Choroid plexus epithelial cell (primary cell): ENCODE measurements at regions not wholly inside any gene's neighbourhood (a gene's known extent, or its start where the extent isn't known, plus 50 kb on each side); places are given as distances from the start of the nearest gene placed in this dataset.

Experiments
- DNase-seq: peaks from one replicate; pipeline ENCODE4 v3.0.0-alpha.2; 2010; ENCODE audit warnings: low read depth
- H3K4me3 ChIP-seq: 2 replicates; pipeline ENCODE4 v1.5.1; 2011; ENCODE audit warnings: low read depth, mild to moderate bottlenecking, control low read depth, low read length, moderate library complexity
- TF ChIP-seq, protein P1 (sequence below): conservative IDR thresholded peaks from 2 replicates; pipeline ENCODE4 v1.5.1; 2011; ENCODE audit warnings: low read depth, mild to moderate bottlenecking, control low read depth, inconsistent platforms, low read length, moderate library complexity

DNA sequence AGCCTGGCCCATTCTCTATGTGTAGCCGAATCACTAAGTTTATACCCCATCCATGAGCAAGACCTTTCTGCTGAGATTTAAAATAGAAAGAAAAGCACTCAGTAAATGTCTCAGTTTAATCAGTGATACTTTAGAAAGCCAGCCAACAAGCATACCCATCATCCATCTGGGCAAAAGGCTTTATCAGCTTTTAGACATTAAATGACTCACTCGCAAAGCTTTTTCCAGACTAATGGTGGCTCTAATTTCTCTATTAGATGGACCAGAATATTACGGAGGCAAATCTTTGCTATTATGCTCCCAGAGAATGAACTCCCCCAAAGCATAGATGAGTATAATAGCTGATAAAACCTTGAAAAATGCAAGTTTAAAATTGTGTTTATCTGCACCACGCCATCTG, 727.8 kb downstream of the GBE1 start:
- no peak for DNase-seq
- H3K4me3 ChIP-seq: no peak overlapping the region
- TF ChIP-seq, protein P1, sequence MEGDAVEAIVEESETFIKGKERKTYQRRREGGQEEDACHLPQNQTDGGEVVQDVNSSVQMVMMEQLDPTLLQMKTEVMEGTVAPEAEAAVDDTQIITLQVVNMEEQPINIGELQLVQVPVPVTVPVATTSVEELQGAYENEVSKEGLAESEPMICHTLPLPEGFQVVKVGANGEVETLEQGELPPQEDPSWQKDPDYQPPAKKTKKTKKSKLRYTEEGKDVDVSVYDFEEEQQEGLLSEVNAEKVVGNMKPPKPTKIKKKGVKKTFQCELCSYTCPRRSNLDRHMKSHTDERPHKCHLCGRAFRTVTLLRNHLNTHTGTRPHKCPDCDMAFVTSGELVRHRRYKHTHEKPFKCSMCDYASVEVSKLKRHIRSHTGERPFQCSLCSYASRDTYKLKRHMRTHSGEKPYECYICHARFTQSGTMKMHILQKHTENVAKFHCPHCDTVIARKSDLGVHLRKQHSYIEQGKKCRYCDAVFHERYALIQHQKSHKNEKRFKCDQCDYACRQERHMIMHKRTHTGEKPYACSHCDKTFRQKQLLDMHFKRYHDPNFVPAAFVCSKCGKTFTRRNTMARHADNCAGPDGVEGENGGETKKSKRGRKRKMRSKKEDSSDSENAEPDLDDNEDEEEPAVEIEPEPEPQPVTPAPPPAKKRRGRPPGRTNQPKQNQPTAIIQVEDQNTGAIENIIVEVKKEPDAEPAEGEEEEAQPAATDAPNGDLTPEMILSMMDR: no peak

DNA sequence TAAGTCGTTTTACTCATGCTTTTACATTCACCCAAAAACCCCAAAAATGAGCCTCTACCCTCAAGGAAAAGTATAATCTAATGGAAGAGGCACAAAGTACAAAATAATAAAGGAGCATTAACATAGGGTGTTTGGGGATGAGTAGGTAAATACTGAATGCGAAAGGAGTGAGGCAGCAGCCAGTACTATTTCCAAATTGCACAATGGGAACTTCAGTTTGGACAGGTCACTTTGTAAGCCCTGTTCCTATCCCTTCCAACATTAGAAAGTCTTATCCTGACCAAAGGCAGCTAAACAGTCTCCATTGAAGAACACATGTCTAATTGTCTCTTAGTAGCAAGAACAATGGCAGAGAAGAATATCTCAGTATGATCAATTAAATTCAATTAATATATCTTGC, 728.3 kb downstream of the GBE1 start:
- no peak for DNase-seq
- TF ChIP-seq, protein P1: no peak
- no peak overlapping the region for H3K4me3 ChIP-seq

- H3K4me3 ChIP-seq: no peak overlapping the region
- no peak for DNase-seq
- TF ChIP-seq, protein P1: no peak
Measured at GRCh38 chr3:81029861-81030260, 731.6 kb downstream of the GBE1 start.

DNA sequence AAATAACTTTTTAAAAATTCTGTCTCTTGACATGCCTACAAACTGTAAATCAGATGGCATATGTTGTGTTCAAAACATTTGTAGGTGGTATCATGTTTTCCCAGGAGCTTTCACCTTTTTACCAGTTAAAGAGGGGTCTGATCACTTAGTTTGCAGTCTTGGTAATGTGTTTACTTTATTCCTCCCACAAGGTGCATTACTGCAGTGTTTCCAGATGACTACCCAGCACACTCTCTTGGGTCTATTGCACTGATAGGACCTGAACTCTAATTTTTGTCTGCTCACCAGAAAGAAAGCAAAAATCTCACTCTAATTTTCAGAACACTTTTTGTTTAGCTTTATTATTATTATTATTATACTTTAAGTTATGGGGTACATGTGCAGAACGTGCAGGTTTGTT, 734.1 kb downstream of the GBE1 start:
- TF ChIP-seq, protein P1: no peak
- DNase-seq: no peak
- no peak overlapping the region for H3K4me3 ChIP-seq

DNA sequence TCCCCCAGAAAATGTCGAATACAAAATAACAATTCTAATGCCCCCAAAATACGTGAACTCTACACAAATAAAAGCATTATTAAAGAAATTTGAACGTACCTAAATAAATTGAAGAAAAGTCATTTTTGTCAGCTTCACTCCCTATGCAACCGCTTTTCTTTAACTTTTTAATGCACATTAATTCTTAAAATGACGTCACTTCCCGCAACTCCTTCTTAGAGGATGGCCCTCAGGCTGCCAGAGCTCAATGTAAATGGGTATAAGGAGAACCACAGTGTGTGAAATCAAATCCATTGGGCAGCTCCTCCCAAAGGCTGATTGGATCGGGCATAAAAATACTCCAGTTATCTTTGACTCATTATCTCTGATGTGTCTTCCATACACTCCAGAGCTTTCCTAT, 736.9 kb downstream of the GBE1 start:
- TF ChIP-seq, protein P1: no peak
- H3K4me3 ChIP-seq: no peak overlapping the region
- no peak for DNase-seq

DNA sequence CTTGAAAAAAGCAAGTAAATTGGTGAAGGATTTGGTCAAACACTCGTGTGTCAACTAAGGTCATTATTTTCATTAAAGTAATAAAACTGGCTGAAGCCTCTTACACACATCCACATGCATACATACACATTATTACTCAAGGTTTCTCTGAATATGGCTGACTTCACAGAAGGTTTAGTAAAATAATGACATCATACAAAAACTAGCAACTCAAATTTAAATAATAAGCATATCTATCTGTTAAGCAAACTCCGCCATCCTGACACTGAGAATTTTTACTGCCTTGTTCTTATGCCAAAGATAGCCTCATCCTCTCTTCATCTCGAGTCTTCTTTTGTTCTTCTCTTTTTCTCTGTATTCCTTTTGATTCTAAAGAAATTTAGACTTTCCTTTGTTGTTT, 739.1 kb downstream of the GBE1 start:
- no peak for DNase-seq
- H3K4me3 ChIP-seq: no peak overlapping the region
- TF ChIP-seq, protein P1: no peak

DNA sequence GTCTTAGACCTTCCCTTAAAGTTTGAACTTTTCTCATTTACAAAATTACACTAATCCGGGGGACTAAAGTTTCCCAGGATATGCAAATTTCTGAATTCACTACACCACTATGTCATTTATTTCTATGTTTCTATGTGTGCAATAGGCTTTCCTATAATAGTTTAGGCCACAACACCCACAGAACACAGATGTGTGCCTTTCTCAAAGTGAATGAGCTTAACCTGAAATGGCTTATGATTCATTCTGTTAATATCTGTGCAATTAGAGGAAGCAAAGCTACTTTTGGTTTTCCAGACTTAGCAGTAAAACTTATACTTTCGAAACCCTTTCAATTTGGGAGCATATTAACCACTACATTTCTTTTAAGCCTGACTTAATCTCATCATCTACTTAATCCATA, 748.1 kb downstream of the GBE1 start:
- TF ChIP-seq, protein P1: no peak
- no peak overlapping the region for H3K4me3 ChIP-seq
- peak; percentile 25 for DNase-seq
